CMK (cell line): ENCODE measurements at regions not wholly inside any gene's neighbourhood (a gene's known extent, or its start where the extent isn't known, plus 50 kb on each side); places are given as distances from the start of the nearest gene placed in this dataset.

Experiments
- DNase-seq: peaks from one replicate; pipeline ENCODE4 v3.0.0-alpha.2; 2010; ENCODE audit warnings: low read depth

- no peak for DNase-seq
These were observed 60.6 kb downstream of the ARL6IP4 start for GRCh38 chr12:123041042-123041531.

- no peak for DNase-seq
These were observed 59.6 kb downstream of the ARL6IP4 start for GRCh38 chr12:123040106-123040505.

GRCh38 chr12:123038966-123039365 is 58.5 kb downstream of the ARL6IP4 start:
- no peak for DNase-seq

GRCh38 chr12:123038486-123038885 is 58.0 kb downstream of the ARL6IP4 start:
- DNase-seq, result no peak

- DNase-seq, result no peak
These were observed 57.3 kb downstream of the ARL6IP4 start for GRCh38 chr12:123037791-123038190.

GRCh38 chr12:123036466-123037285 is 56.2 kb downstream of the ARL6IP4 start:
- no peak for DNase-seq

GRCh38 chr12:123035841-123036240 is 55.4 kb downstream of the ARL6IP4 start:
- no peak for DNase-seq

- no peak for DNase-seq
These were observed 54.4 kb downstream of the ARL6IP4 start for GRCh38 chr12:123034865-123035264.

- peak; percentile 93 for DNase-seq
These were observed 53.6 kb downstream of the ARL6IP4 start for GRCh38 chr12:123034022-123034541.

- DNase-seq, result peak; percentile 74
These were observed 53.0 kb downstream of the ARL6IP4 start for GRCh38 chr12:123033392-123034021.

GRCh38 chr12:123032736-123033391 is 52.4 kb downstream of the ARL6IP4 start:
- DNase-seq, result no peak
